Tongue (tissue), 1 donor: ENCODE measurements at regions not wholly inside any gene's neighbourhood (a gene's known extent, or its start where the extent isn't known, plus 50 kb on each side); places are given as distances from the start of the nearest gene placed in this dataset.

ENCODE experiments used
- DNase-seq: peaks from one replicate; pipeline ENCODE4 v3.0.0-alpha.2; 2015

- no peak for DNase-seq
These were observed 59.0 kb upstream of the CDK20 start for GRCh38 chr9:88033359-88033702.

GRCh38 chr9:88028338-88028737 lies 54.0 kb upstream of the CDK20 start:
- no peak for DNase-seq

- no peak for DNase-seq
These were observed 51.8 kb upstream of the CDK20 start for GRCh38 chr9:88026118-88026479.

- no peak for DNase-seq
These were observed 51.2 kb upstream of the CDK20 start for GRCh38 chr9:88025411-88026117.

- DNase-seq, result no peak
These were observed 50.6 kb upstream of the CDK20 start for GRCh38 chr9:88024896-88025295.
